Effector memory CD8-positive, alpha-beta T cell (primary cell): ENCODE measurements at regions not wholly inside any gene's neighbourhood (a gene's known extent, or its start where the extent isn't known, plus 50 kb on each side); places are given as distances from the start of the nearest gene placed in this dataset.

Experiments
- ATAC-seq: fragments of 150-1000 bp; cut with Tn5 transposase; replicated peaks from 2 replicates; pipeline ENCODE4 v1.10.0; 2021; ENCODE audit warnings: mild to moderate bottlenecking, moderate library complexity
- DNase-seq, 3 experiments: peaks; one replicate each; pipeline ENCODE4 v3.0.0; 2021
- H3K27ac Mint-ChIP-seq, 2 donors: one replicate each; pipeline ENCODE4 v1.8.0; 2022; ENCODE audit warnings: mild to moderate bottlenecking in 2 of 2, mixed read lengths in 2 of 2, moderate library complexity in 2 of 2
- H3K27me3 Mint-ChIP-seq, 2 donors: one replicate each; pipeline ENCODE4 v1.8.0; 2022; ENCODE audit warnings: mixed read lengths in 2 of 2
- H3K36me3 Mint-ChIP-seq: one replicate; pipeline ENCODE4 v1.8.0; 2022; ENCODE audit warnings: mild to moderate bottlenecking, moderate library complexity, mixed read lengths; ENCODE audit not compliant: insufficient read depth
- H3K4me1 Mint-ChIP-seq, 2 donors: one replicate each; pipeline ENCODE4 v1.8.0; 2022; ENCODE audit warnings: low read depth in 2 of 2, mixed read lengths in 2 of 2
- H3K4me3 Mint-ChIP-seq, 2 donors: one replicate each; pipeline ENCODE4 v1.8.0; 2022; ENCODE audit warnings: mild to moderate bottlenecking in 2 of 2, mixed read lengths in 2 of 2, moderate library complexity in 2 of 2
- H3K9me3 Mint-ChIP-seq, 2 donors: one replicate each; pipeline ENCODE4 v1.8.0; 2022; ENCODE audit warnings: mixed read lengths in 2 of 2

DNA sequence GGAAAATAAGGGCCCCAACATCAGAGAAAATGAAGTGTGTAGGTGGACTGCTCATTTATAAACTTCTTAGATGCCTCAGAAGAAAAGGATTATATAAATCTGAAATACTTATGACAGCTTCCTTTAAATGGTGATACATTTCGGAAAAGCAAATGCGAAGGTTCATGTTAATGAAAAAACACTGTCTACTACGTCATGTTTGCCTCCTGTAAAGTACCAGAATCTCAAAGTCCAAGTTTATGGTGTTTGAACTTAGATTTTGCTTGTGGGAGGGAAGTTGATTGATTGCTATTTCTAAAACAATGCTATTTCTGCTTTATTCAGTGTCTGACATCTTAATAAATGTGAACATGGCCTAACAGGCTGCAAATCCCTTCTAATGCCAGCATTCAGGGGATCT is 514.6 kb downstream of the ZNF608 start:
- Mint-ChIP-seq H3K27ac (no peak overlapping the region), H3K9me3 (peaks cover 12 to 23% of the 10 kb centered on the region in 2 donors), H3K36me3 (peaks cover 4% of the 10 kb centered on the region), H3K27me3 (no peaks in the 10 kb centered on the region), H3K4me3 (no peak overlapping the region), H3K4me1 (no peaks in the 10 kb centered on the region)
- DNase-seq (no peak), ATAC-seq (no peak)

DNA sequence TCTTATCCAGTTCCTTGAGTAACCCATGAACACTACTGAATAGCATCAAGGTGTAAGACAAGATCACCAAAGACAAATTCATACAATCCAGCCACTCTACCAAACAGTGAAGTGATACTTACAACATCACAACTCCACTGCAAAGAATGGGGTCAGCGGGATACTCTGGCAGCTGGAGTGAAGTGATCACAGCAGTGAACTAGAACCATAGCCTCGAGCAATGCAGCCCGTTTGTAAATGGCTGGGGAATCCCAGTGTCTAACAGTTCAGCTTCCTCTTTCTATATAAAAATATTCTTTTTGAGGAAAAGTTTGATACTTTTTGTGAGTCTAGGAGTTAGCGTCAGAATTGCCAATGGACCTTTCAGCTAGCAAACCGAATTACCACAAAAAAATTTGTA is 515.2 kb downstream of the ZNF608 start:
- Mint-ChIP-seq H3K27me3 (no peaks in the 10 kb centered on the region), H3K9me3 (peaks cover 9 to 24% of the 10 kb centered on the region in 2 donors), H3K4me3 (no peak overlapping the region), H3K4me1 (no peaks in the 10 kb centered on the region), H3K36me3 (peaks cover 4% of the 10 kb centered on the region), H3K27ac (no peak overlapping the region)
- DNase-seq: no peak
- ATAC-seq: no peak

DNA sequence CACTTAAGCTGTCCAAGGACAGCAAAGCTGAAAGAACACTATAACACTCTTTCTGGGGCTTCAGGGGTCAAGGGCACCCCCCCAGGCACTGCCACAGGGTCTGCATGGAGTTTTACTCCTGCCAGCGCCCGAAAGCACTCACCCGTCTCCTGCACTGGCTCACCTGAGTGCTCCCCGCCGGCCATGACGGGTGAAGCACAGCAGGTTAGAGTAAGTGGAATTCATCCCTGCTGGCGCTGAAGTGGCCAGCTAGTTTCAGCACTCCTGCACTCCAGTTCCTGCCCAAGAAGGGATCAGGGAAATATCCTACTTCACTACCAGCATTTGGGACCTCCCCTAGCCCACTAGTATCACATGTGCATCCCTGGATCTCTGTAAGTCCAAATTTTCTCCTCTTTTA is 516.0 kb downstream of the ZNF608 start:
- no peak overlapping the region for H3K27ac Mint-ChIP-seq
- peaks cover 9 to 24% of the 10 kb centered on the region in 2 donors for H3K9me3 Mint-ChIP-seq
- peaks cover 4% of the 10 kb centered on the region for H3K36me3 Mint-ChIP-seq
- H3K4me1 Mint-ChIP-seq: no peaks in the 10 kb centered on the region
- H3K27me3 Mint-ChIP-seq: no peaks in the 10 kb centered on the region
- no peak for DNase-seq
- no peak overlapping the region for H3K4me3 Mint-ChIP-seq
- no peak for ATAC-seq

DNA sequence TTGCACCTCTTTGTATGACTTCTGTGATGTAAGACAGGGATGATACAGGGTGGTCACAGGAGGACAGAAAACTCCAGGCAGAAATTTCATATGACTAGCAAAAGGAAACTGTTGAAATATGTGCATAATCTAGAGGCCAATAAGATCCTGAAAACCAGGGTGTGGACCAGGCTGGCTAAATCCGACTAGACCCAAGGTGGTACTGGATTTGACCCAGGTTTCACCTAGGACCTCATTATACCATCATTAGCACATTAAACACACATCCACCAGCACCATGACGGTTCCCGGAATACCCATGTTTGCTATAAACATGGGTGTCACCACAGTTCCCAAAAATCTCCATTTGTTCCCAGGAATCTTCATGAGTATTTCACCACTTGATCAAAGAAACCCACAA is 517.1 kb downstream of the ZNF608 start:
- Mint-ChIP-seq H3K27me3 (no peaks in the 10 kb centered on the region), H3K27ac (no peak overlapping the region), H3K4me1 (no peaks in the 10 kb centered on the region), H3K4me3 (no peak overlapping the region), H3K36me3 (peaks cover 4% of the 10 kb centered on the region), H3K9me3 (peaks cover 10 to 24% of the 10 kb centered on the region in 2 donors)
- ATAC-seq: no peak
- DNase-seq: no peak

DNA sequence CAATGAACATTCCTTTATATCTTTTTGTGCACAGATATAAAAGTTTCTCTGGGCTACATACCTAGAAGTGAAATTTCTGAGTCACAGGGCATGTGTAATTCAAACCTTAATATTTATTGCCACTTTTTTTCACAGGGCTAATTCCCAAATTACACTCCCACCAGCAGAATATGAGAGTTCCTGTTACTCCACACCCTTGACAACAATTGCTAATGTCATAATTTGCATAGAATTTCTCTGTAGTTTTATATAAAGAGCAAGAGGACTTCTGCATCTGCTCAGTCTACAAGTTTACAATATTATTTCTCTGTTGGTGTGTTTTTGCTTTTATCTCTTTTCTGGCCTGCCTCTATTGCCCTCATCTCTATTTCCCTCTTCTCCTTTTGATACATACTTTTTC is 518.5 kb downstream of the ZNF608 start:
- Mint-ChIP-seq H3K36me3 (peaks cover 4% of the 10 kb centered on the region), H3K27ac (no peak overlapping the region), H3K9me3 (peaks cover 10 to 24% of the 10 kb centered on the region in 2 donors), H3K27me3 (no peaks in the 10 kb centered on the region), H3K4me1 (no peaks in the 10 kb centered on the region), H3K4me3 (no peak overlapping the region)
- ATAC-seq: no peak
- no peak for DNase-seq

DNA sequence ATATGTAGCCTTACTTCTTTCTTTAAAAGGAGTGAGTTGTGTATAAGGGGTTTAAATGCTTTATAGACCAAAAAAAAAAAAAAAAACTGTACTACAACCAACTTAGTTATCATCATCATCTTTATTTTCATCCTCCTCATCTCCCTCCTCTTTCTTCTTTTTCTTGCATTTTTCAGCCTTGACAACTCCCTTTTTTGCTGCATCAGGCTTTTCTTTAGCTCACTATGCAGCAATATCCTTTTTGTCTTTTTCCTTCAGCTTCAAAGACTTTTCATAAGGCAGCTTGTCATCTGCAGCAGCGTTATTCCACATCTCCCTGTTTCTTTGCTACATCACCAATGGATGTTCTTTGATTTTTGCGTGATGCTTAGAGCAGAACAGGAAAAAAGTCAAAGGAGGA is 526.0 kb downstream of the ZNF608 start:
- Mint-ChIP-seq H3K36me3 (no peaks in the 10 kb centered on the region), H3K27ac (no peak overlapping the region), H3K27me3 (no peaks in the 10 kb centered on the region), H3K9me3 (peaks cover 6% of the 10 kb centered on the region in 2 donors), H3K4me1 (no peaks in the 10 kb centered on the region), H3K4me3 (no peak overlapping the region)
- no peak for DNase-seq
- ATAC-seq: no peak

DNA sequence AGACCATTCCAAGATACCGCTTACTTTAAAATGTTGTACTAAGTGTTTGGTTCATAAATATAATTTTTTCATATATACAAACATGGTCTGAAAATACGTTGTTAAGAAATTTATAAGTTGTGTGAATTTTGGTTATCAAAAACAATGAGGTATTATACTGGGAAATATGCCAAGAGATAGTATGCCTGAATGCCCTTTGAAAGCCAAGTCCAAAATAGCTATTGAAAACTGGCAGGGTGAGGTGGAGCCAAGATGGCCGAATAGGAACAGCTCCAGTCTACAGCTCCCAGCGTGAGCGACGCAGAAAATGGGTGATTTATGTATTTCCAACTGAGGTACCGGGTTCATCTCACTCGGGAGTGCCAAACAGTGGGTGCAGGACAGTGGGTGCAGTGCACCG is 533.5 kb downstream of the ZNF608 start:
- no peak for ATAC-seq
- H3K36me3 Mint-ChIP-seq: no peaks in the 10 kb centered on the region
- H3K4me1 Mint-ChIP-seq: no peaks in the 10 kb centered on the region
- H3K9me3 Mint-ChIP-seq: peaks cover 0 to 11% of the 10 kb centered on the region in 2 donors
- H3K27me3 Mint-ChIP-seq: no peaks in the 10 kb centered on the region
- no peak for DNase-seq
- H3K27ac Mint-ChIP-seq: no peak overlapping the region
- H3K4me3 Mint-ChIP-seq: no peak overlapping the region

DNA sequence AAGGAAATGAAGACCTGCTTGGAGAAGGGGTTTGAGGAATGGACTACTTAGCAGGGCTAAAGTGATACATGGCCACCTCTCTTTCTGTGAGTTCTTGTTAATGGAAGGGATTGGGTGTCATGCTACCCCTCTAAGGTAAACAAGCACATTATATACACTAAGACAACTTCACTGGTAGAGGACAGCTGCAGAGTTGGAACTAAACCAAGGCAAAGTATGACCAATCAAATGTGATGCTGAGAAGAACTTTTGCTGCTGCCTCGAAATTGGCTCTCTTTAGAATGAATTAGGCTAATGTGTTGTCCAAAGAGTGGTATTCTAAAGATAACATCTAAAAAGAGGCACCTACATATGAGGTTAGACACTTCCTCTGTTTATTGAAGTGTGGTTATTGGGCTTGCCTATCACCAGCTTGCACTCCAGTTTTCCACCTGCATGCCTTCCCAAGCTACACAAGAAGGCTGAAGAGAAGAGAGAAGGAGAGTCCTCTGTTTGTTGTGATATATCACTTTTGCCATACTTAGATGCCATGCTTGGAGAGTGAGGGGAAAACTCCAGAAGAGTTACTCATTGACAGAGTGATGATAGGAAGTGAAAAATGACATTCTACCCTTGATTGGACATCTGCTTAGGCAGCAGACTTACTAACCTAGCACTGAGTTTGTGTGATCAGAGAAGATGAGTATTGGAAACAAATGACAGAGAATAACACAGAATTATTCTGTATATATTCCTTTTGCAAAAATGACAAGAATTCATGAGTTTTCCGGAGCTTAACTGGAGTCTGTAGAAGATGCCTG is 536.1 kb downstream of the ZNF608 start:
- Mint-ChIP-seq H3K9me3 (peaks cover 0 to 10% of the 10 kb centered on the region in 2 donors), H3K4me3 (no peak overlapping the region), H3K27ac (no peak overlapping the region), H3K4me1 (no peaks in the 10 kb centered on the region), H3K36me3 (no peaks in the 10 kb centered on the region), H3K27me3 (no peaks in the 10 kb centered on the region)
- DNase-seq: no peak
- ATAC-seq: no peak

DNA sequence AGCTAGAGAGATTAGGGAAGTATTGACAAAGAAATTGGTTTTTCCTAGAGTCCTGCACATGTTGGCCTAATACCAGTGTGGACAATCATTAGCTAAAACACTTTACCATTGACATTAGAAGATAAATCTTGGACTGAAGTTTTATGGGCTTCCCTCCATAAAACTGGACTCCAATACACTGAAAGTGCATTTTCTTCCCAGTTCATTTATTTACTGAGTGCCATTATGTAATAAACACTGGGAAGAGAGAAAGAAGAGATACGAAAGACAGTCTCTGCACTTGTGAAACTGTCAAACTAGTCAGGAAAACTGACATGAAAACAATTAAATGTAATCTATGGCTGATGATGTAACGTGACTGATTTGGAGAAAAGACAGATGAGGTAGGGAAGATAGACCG is 539.3 kb downstream of the ZNF608 start:
- no peak overlapping the region for H3K27ac Mint-ChIP-seq
- H3K27me3 Mint-ChIP-seq: no peaks in the 10 kb centered on the region
- H3K36me3 Mint-ChIP-seq: no peaks in the 10 kb centered on the region
- H3K4me3 Mint-ChIP-seq: no peak overlapping the region
- H3K9me3 Mint-ChIP-seq: peaks cover 1 to 6% of the 10 kb centered on the region in 2 donors
- H3K4me1 Mint-ChIP-seq: no peaks in the 10 kb centered on the region
- ATAC-seq (no peak), DNase-seq (no peak)

DNA sequence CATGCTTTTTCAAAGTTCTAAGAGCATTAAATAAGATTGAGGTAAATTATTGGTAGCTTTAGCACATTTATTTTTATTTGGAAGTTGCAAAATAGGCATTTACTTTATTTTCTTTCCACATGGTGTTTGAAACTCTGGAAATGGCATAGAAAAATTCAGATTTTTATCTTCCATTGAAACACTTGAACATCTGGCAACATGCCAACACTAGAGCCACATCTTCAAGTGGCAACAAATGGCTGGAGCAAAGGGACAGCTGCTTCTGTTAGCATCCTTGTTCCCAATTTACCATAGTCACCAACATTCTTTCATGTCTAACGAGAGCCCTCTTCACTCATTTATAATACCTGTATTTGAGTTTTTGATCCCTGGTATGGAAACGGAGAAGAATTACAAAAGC is 539.9 kb downstream of the ZNF608 start:
- Mint-ChIP-seq H3K9me3 (peaks cover 1 to 6% of the 10 kb centered on the region in 2 donors), H3K27ac (no peak overlapping the region), H3K27me3 (no peaks in the 10 kb centered on the region), H3K4me1 (no peaks in the 10 kb centered on the region), H3K36me3 (no peaks in the 10 kb centered on the region), H3K4me3 (no peak overlapping the region)
- ATAC-seq (no peak), DNase-seq (no peak)

DNA sequence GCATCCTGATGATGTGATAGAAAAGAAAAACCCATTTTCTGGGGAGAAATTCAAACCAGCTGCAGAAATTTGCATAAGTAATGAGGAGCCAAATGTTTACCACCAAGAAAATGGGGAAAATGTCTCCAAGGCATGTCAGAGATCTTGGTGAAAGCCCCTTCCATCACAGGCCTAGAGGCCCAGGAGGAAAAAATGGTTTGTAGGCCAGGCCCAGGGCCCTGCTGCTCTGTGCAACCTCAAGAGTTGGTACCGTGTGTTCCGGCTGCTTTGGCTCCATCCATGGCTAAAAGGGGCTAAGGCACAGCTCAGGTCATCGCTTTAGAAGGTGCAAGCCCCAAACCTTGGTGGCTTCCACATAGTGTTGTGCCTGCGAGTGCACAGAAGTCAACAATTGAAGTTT is 543.1 kb downstream of the ZNF608 start:
- ATAC-seq: no peak
- Mint-ChIP-seq H3K9me3 (peaks cover 1 to 6% of the 10 kb centered on the region in 2 donors), H3K27me3 (no peaks in the 10 kb centered on the region), H3K27ac (no peak overlapping the region), H3K36me3 (no peaks in the 10 kb centered on the region), H3K4me1 (no peaks in the 10 kb centered on the region), H3K4me3 (no peak overlapping the region)
- no peak for DNase-seq

DNA sequence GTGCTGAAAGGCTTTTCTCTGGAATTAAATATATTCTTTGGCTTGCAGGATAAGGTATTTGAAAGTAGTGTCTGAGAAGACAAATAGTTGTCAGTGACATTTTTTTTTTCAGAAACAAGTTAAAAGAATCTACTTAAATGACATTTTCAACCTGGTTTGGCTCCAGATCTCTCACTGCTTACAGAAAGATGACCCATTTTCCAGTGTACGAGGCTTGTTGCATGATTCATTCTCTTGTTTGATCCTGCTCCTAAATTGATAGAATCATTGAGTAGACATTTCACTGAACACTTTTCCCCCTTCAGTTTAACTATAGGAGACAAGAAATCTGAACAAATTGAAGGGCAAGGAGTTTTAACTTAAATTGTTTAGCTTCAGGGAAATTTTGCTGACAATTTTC is 546.1 kb downstream of the ZNF608 start:
- no peaks in the 10 kb centered on the region for H3K36me3 Mint-ChIP-seq
- DNase-seq (no peak), ATAC-seq (no peak)
- no peaks in the 10 kb centered on the region for H3K27me3 Mint-ChIP-seq
- no peak overlapping the region for H3K27ac Mint-ChIP-seq
- no peaks in the 10 kb centered on the region for H3K4me1 Mint-ChIP-seq
- peaks cover 1 to 15% of the 10 kb centered on the region in 2 donors for H3K9me3 Mint-ChIP-seq
- no peak overlapping the region for H3K4me3 Mint-ChIP-seq

DNA sequence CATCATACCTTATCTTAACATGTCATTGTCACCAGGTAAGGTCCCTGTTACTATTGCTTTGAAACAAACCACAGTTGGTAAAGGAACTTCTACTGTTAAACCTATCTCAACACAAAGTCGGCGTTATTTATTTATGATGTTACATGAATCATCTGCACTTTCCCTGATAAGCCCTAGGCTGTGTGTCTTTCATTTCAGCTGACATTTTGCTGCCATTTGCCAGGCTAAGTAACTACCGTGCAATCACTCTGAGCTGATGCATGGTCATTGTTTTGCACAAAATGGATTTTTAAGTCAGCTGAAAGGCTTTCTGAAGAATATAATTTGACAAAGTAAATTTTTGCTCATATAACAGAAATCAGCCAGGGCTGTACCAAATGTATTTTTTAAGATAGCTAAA is 546.5 kb downstream of the ZNF608 start:
- no peak for ATAC-seq
- no peak overlapping the region for H3K4me3 Mint-ChIP-seq
- no peaks in the 10 kb centered on the region for H3K27me3 Mint-ChIP-seq
- DNase-seq: no peak
- H3K27ac Mint-ChIP-seq: no peak overlapping the region
- peaks cover 1 to 15% of the 10 kb centered on the region in 2 donors for H3K9me3 Mint-ChIP-seq
- no peaks in the 10 kb centered on the region for H3K4me1 Mint-ChIP-seq
- H3K36me3 Mint-ChIP-seq: no peaks in the 10 kb centered on the region

DNA sequence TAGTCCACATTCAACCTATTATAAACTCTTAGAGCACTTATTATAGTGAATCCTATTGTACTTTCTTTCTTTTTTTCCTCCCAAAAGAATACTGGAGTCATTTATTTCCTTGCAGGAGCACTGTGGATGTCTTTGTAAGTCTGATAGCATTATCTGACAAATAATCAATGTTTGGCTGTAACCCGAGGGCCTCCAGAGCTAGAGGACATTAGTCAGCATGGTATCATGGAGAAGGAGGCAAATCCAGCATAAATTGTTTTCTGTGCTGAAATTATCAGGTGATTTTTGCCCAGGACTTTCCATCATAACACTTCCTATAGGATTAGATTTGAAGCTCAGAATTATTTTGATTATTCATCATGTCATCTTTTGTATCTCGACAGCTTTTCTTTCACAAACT is 551.0 kb downstream of the ZNF608 start:
- H3K4me3 Mint-ChIP-seq: no peak overlapping the region
- no peaks in the 10 kb centered on the region for H3K27me3 Mint-ChIP-seq
- no peak overlapping the region for H3K27ac Mint-ChIP-seq
- ATAC-seq (no peak), DNase-seq (no peak)
- H3K9me3 Mint-ChIP-seq: peaks cover 3 to 17% of the 10 kb centered on the region in 2 donors
- no peaks in the 10 kb centered on the region for H3K4me1 Mint-ChIP-seq
- H3K36me3 Mint-ChIP-seq: no peaks in the 10 kb centered on the region
